ENCODE measurements at regions not wholly inside any gene's neighbourhood (a gene's known extent, or its start where the extent isn't known, plus 50 kb on each side); places are given as distances from the start of the nearest gene placed in this dataset.

GRCh38 chr21:25457411-25457810 lies 149.9 kb downstream of the MRPL39 start:
- Histone ChIP-seq H2BK5ac (ENCODE audit: low read depth, low read length, poor library complexity) (no peak overlapping the region), H3K4me2 (ENCODE audit: low read length) (no peak overlapping the region), H2AFZ (ENCODE audit: insufficient read depth, low read length, poor library complexity) (no peak overlapping the region), H3K9me3 (ENCODE audit: insufficient read depth, low read depth, low read length) (no peaks in the 10 kb centered on the region), H3K4ac (ENCODE audit: low read depth, low read length) (no peak overlapping the region), H2AK5ac (ENCODE audit: low read length) (no peak overlapping the region), H4K12ac (ENCODE audit: low read depth, low read length) (no peak overlapping the region), H3K36me3 (ENCODE audit: control insufficient read depth in 1 of 2, insufficient read depth in 2 of 2, low read length in 2 of 2) (no peaks in the 10 kb centered on the region), H3K27me3 (ENCODE audit: insufficient read depth, low read length) (no peaks in the 10 kb centered on the region), H4K8ac (ENCODE audit: low read depth, low read length) (no peak overlapping the region), H3K14ac (ENCODE audit: low read length) (no peak overlapping the region), H3K79me1 (ENCODE audit: low read length) (no peaks in the 10 kb centered on the region), H2BK120ac (ENCODE audit: insufficient read depth, low read length, poor library complexity) (no peak overlapping the region), H3K4me3 (ENCODE audit: low read depth, low read length) (no peak overlapping the region), H3K27ac (ENCODE audit: low read depth, low read length) (no peak overlapping the region), H3K18ac (ENCODE audit: low read length) (no peak overlapping the region), H3K4me1 (ENCODE audit: control insufficient read depth in 1 of 2, insufficient read depth in 2 of 2, low read length in 2 of 2) (no peaks in the 10 kb centered on the region), H3K23ac (ENCODE audit: low read length) (no peak overlapping the region), H3K79me2 (ENCODE audit: control insufficient read depth, insufficient read depth, low read length, poor library complexity) (no peaks in the 10 kb centered on the region), H3K9ac (ENCODE audit: low read length) (no peak overlapping the region), H2BK12ac (ENCODE audit: low read length) (no peak overlapping the region), H4K91ac (ENCODE audit: low read depth, low read length) (no peak overlapping the region)
- WGBS (ENCODE audit: extremely low coverage, insufficient coverage, insufficient read length): no CpG with 5 or more reads among the region's 1 CpG
- DNase-seq: peak in 1 of 2 donors; percentile 42

GRCh38 chr21:25456672-25457071 lies 150.6 kb downstream of the MRPL39 start:
- Histone ChIP-seq H3K27ac (ENCODE audit: low read depth, low read length) (no peak overlapping the region), H2AK5ac (ENCODE audit: low read length) (no peak overlapping the region), H4K12ac (ENCODE audit: low read depth, low read length) (no peak overlapping the region), H3K23ac (ENCODE audit: low read length) (no peak overlapping the region), H4K91ac (ENCODE audit: low read depth, low read length) (no peak overlapping the region), H2BK5ac (ENCODE audit: low read depth, low read length, poor library complexity) (no peak overlapping the region), H3K79me2 (ENCODE audit: control insufficient read depth, insufficient read depth, low read length, poor library complexity) (no peaks in the 10 kb centered on the region), H3K9me3 (ENCODE audit: insufficient read depth, low read depth, low read length) (no peaks in the 10 kb centered on the region), H2AFZ (ENCODE audit: insufficient read depth, low read length, poor library complexity) (no peak overlapping the region), H4K8ac (ENCODE audit: low read depth, low read length) (no peak overlapping the region), H3K18ac (ENCODE audit: low read length) (no peak overlapping the region), H3K4ac (ENCODE audit: low read depth, low read length) (no peak overlapping the region), H3K79me1 (ENCODE audit: low read length) (no peaks in the 10 kb centered on the region), H3K14ac (ENCODE audit: low read length) (no peak overlapping the region), H2BK120ac (ENCODE audit: insufficient read depth, low read length, poor library complexity) (no peak overlapping the region), H3K4me3 (ENCODE audit: low read depth, low read length) (no peak overlapping the region), H3K36me3 (ENCODE audit: control insufficient read depth in 1 of 2, insufficient read depth in 2 of 2, low read length in 2 of 2) (no peaks in the 10 kb centered on the region), H3K4me2 (ENCODE audit: low read length) (no peak overlapping the region), H2BK12ac (ENCODE audit: low read length) (no peak overlapping the region), H3K9ac (ENCODE audit: low read length) (no peak overlapping the region), H3K4me1 (ENCODE audit: control insufficient read depth in 1 of 2, insufficient read depth in 2 of 2, low read length in 2 of 2) (no peaks in the 10 kb centered on the region), H3K27me3 (ENCODE audit: insufficient read depth, low read length) (no peaks in the 10 kb centered on the region)
- no peak for DNase-seq
- no CpG with 5 or more reads among the region's 3 CpGs for WGBS (ENCODE audit: extremely low coverage, insufficient coverage, insufficient read length)

GRCh38 chr21:25453524-25453923 lies 153.8 kb downstream of the MRPL39 start:
- Histone ChIP-seq H2BK5ac (ENCODE audit: low read depth, low read length, poor library complexity) (no peak overlapping the region), H3K27me3 (ENCODE audit: insufficient read depth, low read length) (no peaks in the 10 kb centered on the region), H3K4me1 (ENCODE audit: control insufficient read depth in 1 of 2, insufficient read depth in 2 of 2, low read length in 2 of 2) (no peaks in the 10 kb centered on the region), H3K9me3 (ENCODE audit: insufficient read depth, low read depth, low read length) (peaks cover 2% of the 10 kb centered on the region), H3K79me2 (ENCODE audit: control insufficient read depth, insufficient read depth, low read length, poor library complexity) (no peaks in the 10 kb centered on the region), H3K27ac (ENCODE audit: low read depth, low read length) (no peak overlapping the region), H4K8ac (ENCODE audit: low read depth, low read length) (no peak overlapping the region), H3K79me1 (ENCODE audit: low read length) (no peaks in the 10 kb centered on the region), H3K4me3 (ENCODE audit: low read depth, low read length) (no peak overlapping the region), H2BK120ac (ENCODE audit: insufficient read depth, low read length, poor library complexity) (no peak overlapping the region), H3K18ac (ENCODE audit: low read length) (no peak overlapping the region), H4K91ac (ENCODE audit: low read depth, low read length) (no peak overlapping the region), H3K36me3 (ENCODE audit: control insufficient read depth in 1 of 2, insufficient read depth in 2 of 2, low read length in 2 of 2) (no peaks in the 10 kb centered on the region), H2AK5ac (ENCODE audit: low read length) (no peak overlapping the region), H3K9ac (ENCODE audit: low read length) (no peak overlapping the region), H3K4me2 (ENCODE audit: low read length) (no peak overlapping the region), H3K14ac (ENCODE audit: low read length) (no peak overlapping the region), H3K4ac (ENCODE audit: low read depth, low read length) (no peak overlapping the region), H2AFZ (ENCODE audit: insufficient read depth, low read length, poor library complexity) (no peak overlapping the region), H2BK12ac (ENCODE audit: low read length) (no peak overlapping the region), H4K12ac (ENCODE audit: low read depth, low read length) (no peak overlapping the region), H3K23ac (ENCODE audit: low read length) (no peak overlapping the region)
- DNase-seq: no peak

GRCh38 chr21:25449950-25450349 lies 157.3 kb downstream of the MRPL39 start:
- Histone ChIP-seq H4K8ac (ENCODE audit: low read depth, low read length) (no peak overlapping the region), H3K79me2 (ENCODE audit: control insufficient read depth, insufficient read depth, low read length, poor library complexity) (no peaks in the 10 kb centered on the region), H4K12ac (ENCODE audit: low read depth, low read length) (no peak overlapping the region), H2AFZ (ENCODE audit: insufficient read depth, low read length, poor library complexity) (no peak overlapping the region), H2BK12ac (ENCODE audit: low read length) (no peak overlapping the region), H3K4ac (ENCODE audit: low read depth, low read length) (no peak overlapping the region), H3K23ac (ENCODE audit: low read length) (no peak overlapping the region), H3K27ac (ENCODE audit: low read depth, low read length) (no peak overlapping the region), H2AK5ac (ENCODE audit: low read length) (no peak overlapping the region), H3K14ac (ENCODE audit: low read length) (no peak overlapping the region), H3K9me3 (ENCODE audit: insufficient read depth, low read depth, low read length) (peaks cover 2% of the 10 kb centered on the region), H2BK5ac (ENCODE audit: low read depth, low read length, poor library complexity) (no peak overlapping the region), H4K91ac (ENCODE audit: low read depth, low read length) (no peak overlapping the region), H3K18ac (ENCODE audit: low read length) (no peak overlapping the region), H3K4me1 (ENCODE audit: control insufficient read depth in 1 of 2, insufficient read depth in 2 of 2, low read length in 2 of 2) (no peaks in the 10 kb centered on the region), H3K9ac (ENCODE audit: low read length) (no peak overlapping the region), H3K36me3 (ENCODE audit: control insufficient read depth in 1 of 2, insufficient read depth in 2 of 2, low read length in 2 of 2) (no peaks in the 10 kb centered on the region), H3K27me3 (ENCODE audit: insufficient read depth, low read length) (no peaks in the 10 kb centered on the region), H3K4me2 (ENCODE audit: low read length) (no peak overlapping the region), H2BK120ac (ENCODE audit: insufficient read depth, low read length, poor library complexity) (no peak overlapping the region), H3K79me1 (ENCODE audit: low read length) (no peaks in the 10 kb centered on the region), H3K4me3 (ENCODE audit: low read depth, low read length) (no peak overlapping the region)
- no CpG with 5 or more reads among the region's 3 CpGs for WGBS (ENCODE audit: extremely low coverage, insufficient coverage, insufficient read length)
- DNase-seq: no peak
